IMR-90 (cell line): ENCODE measurements at regions not wholly inside any gene's neighbourhood (a gene's known extent, or its start where the extent isn't known, plus 50 kb on each side); places are given as distances from the start of the nearest gene placed in this dataset.

Source experiments
- CEBPB ChIP-seq: IDR thresholded peaks from 2 replicates; pipeline ENCODE4 v1.6.1; 2012; ENCODE audit warnings: low read depth, low read length, improper control_type of control experiment
- ELK1 ChIP-seq: fragments of 150-350 bp; IDR thresholded peaks from 2 replicates; pipeline ENCODE4 v1.6.1; 2016; ENCODE audit warnings: low read depth, mild to moderate bottlenecking, low read length, moderate library complexity, borderline replicate concordance
- MAFK ChIP-seq: IDR thresholded peaks from 2 replicates; pipeline ENCODE4 v1.6.1; 2012; ENCODE audit warnings: low read depth, low read length, improper control_type of control experiment
- MAZ ChIP-seq: IDR thresholded peaks from 2 replicates; pipeline ENCODE4 v1.6.1; 2012; ENCODE audit warnings: low read depth, mild to moderate bottlenecking, low read length, improper control_type of control experiment, moderate library complexity, borderline replicate concordance
- MXI1 ChIP-seq: IDR thresholded peaks from 2 replicates; pipeline ENCODE4 v1.6.1; 2012; ENCODE audit warnings: low read depth, mild to moderate bottlenecking, low read length, moderate library complexity, borderline replicate concordance
- POLR2A ChIP-seq: IDR thresholded peaks from 2 replicates; pipeline ENCODE4 v1.6.1; 2012; ENCODE audit warnings: mild to moderate bottlenecking, low read depth, low read length
- RAD21 ChIP-seq: IDR thresholded peaks from 2 replicates; pipeline ENCODE4 v1.6.1; 2012; ENCODE audit warnings: low read length, improper control_type of control experiment
- RCOR1 ChIP-seq: IDR thresholded peaks from 2 replicates; pipeline ENCODE4 v1.6.1; 2012; ENCODE audit warnings: mild to moderate bottlenecking, low read length, improper control_type of control experiment; ENCODE audit not compliant: insufficient replicate concordance
- RFX5 ChIP-seq: IDR thresholded peaks from 2 replicates; pipeline ENCODE4 v1.8.0; 2012; ENCODE audit warnings: low read depth, mild to moderate bottlenecking, low read length, moderate library complexity
- SMC3 ChIP-seq: fragments of 150-350 bp; IDR thresholded peaks from 2 replicates; pipeline ENCODE4 v1.6.1; 2016; ENCODE audit warnings: low read depth, mild to moderate bottlenecking, antibody characterized with exemption, low read length, moderate library complexity
- USF2 ChIP-seq: fragments of 150-350 bp; IDR thresholded peaks from 2 replicates; pipeline ENCODE4 v1.6.1; 2017; ENCODE audit warnings: mild to moderate bottlenecking, antibody characterized with exemption, low read length, low read depth
- TF ChIP-seq, protein P1 (sequence below): conservative IDR thresholded peaks from 2 replicates; pipeline ENCODE4 v1.5.1; 2012; ENCODE audit warnings: mild to moderate bottlenecking, low read depth, low read length, improper control_type of control experiment

- TF ChIP-seq POLR2A (no peak), RAD21 (no peak), USF2 (no peak), MAFK (no peak), CEBPB (no peak), ELK1 (no peak), RFX5 (no peak), MAZ (no peak), SMC3 (no peak), MXI1 (no peak), RCOR1 (no peak)
- TF ChIP-seq, protein P1, sequence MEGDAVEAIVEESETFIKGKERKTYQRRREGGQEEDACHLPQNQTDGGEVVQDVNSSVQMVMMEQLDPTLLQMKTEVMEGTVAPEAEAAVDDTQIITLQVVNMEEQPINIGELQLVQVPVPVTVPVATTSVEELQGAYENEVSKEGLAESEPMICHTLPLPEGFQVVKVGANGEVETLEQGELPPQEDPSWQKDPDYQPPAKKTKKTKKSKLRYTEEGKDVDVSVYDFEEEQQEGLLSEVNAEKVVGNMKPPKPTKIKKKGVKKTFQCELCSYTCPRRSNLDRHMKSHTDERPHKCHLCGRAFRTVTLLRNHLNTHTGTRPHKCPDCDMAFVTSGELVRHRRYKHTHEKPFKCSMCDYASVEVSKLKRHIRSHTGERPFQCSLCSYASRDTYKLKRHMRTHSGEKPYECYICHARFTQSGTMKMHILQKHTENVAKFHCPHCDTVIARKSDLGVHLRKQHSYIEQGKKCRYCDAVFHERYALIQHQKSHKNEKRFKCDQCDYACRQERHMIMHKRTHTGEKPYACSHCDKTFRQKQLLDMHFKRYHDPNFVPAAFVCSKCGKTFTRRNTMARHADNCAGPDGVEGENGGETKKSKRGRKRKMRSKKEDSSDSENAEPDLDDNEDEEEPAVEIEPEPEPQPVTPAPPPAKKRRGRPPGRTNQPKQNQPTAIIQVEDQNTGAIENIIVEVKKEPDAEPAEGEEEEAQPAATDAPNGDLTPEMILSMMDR: no peak
Observed at GRCh38 chr3:162601101-162601670, 1104.6 kb downstream of the OTOL1 start.
